Body of pancreas (tissue), 4 donors: ENCODE measurements at regions not wholly inside any gene's neighbourhood (a gene's known extent, or its start where the extent isn't known, plus 50 kb on each side); places are given as distances from the start of the nearest gene placed in this dataset.
"Not testable (repeated sequence)": the region's sequence is repeated elsewhere in the genome, so short reads cannot be mapped to it uniquely, and the experiment has no call there.

ENCODE experiments used
- ATAC-seq: fragments of 150-250 bp; one replicate; pipeline ENCODE4 v1.9.1; 2016
- DNase-seq, 4 donors: peaks; one replicate each; pipeline ENCODE4 v3.0.0-alpha.2; 2019
- H3K27ac ChIP-seq, 4 donors: fragments of 200-600 bp; sonication (generic); 1 replicate in 3 of 4; 2 replicates in 1 of 4; pipeline versions ENCODE4 v1.5.1 to v1.6.1; 2016 to 2019; ENCODE audit warnings: mild to moderate bottlenecking in 1 of 4, mixed read lengths in 1 of 4, moderate library complexity in 1 of 4
- H3K27me3 ChIP-seq, 2 donors: fragments of 200-600 bp; sonication (generic); one replicate each; pipeline ENCODE4 v1.6.0; 2016; ENCODE audit warnings: mild to moderate bottlenecking in 1 of 2
- H3K36me3 ChIP-seq, 2 donors: fragments of 200-600 bp; sonication (generic); replicated peaks in 1 of 2; 2 replicates each; pipeline ENCODE4 v1.5.1; 2016; ENCODE audit warnings: low read depth in 2 of 2; ENCODE audit not compliant: insufficient read depth in 1 of 2
- H3K4me1 ChIP-seq: fragments of 200-600 bp; sonication (generic); one replicate; pipeline ENCODE4 v1.6.0; 2016
- H3K4me3 ChIP-seq, 2 donors: fragments of 200-600 bp; sonication (generic); 1 replicate in 1 of 2; 2 replicates in 1 of 2; pipeline ENCODE4 v1.5.1; 2016 to 2019
- H3K9me3 ChIP-seq, 3 donors: fragments of 200-600 bp; sonication (generic); 1 replicate in 2 of 3; 2 replicates in 1 of 3; pipeline ENCODE4 v1.5.1; 2016
- POLR2A ChIP-seq, 3 donors: fragments of 450-650 bp; IDR thresholded peaks; one replicate each; pipeline ENCODE4 v1.6.1; 2016; ENCODE audit warnings: antibody characterized with exemption in 3 of 3, mild to moderate bottlenecking in 2 of 3
- WGBS, 2 donors: methylation state at CpG; one replicate each; pipeline ENCODE4 v1.1.5; 2017; 5-methylcytosine and 5-hydroxymethylcytosine counted together
- intact Hi-C: fragments of 100-400 bp; cut with DNase I; formaldehyde crosslinking; loops from one replicate; pipeline ENCODE4 v1.15.1; 2023
- TF ChIP-seq, protein P1 (sequence below), 7 experiments: fragments of 450-650 bp in 4 of 7; fragments of 200-600 bp in 3 of 7; sonication (generic) in 3 of 7; IDR thresholded peaks; one replicate each; pipeline ENCODE4 v1.5.1; 2016 to 2019; ENCODE audit warnings: antibody characterized with exemption in 7 of 7

DNA sequence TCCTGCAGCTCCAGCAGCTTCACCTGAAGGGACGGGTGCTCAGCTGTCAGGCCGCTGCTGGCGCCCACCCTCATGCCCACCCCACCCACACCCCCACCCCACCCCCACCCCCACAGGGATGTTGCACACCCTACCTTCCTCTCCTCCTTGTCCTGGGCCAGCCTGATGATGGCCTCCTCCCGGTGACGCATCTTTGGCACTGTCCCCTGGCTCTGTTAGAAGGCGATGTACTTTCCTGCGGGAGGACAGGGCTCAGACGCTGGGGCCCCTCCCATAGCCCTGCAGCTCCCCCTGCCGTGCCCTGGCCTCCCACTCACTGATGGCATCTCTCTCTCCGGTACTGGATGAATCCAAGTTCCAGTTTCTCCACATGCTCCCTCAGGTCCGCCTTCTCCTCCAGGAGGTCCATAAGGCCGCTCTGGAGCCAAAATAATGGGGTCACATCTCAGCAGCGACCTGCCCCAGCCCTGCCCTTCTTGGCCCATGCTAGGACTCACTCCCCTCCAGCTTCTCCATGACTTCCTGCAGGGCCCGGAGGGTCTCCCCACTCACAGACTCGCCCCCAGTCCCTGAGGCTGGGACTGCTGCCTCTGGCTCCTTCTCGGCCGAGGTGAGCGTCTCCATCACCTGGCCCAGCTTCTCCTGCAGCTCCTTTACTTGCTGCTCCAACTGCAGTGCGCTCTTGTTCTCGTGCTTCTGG is 55.2 kb downstream of the GOLGA8B start:
- no CpG with 5 or more reads among the region's 20 CpGs for WGBS, 2 donors
- intact Hi-C loops, H3K4me3 ChIP-seq, H3K27me3 ChIP-seq, H3K36me3 ChIP-seq, DNase-seq, H3K27ac ChIP-seq, H3K9me3 ChIP-seq, ATAC-seq, H3K4me1 ChIP-seq: not testable (repeated sequence)

DNA sequence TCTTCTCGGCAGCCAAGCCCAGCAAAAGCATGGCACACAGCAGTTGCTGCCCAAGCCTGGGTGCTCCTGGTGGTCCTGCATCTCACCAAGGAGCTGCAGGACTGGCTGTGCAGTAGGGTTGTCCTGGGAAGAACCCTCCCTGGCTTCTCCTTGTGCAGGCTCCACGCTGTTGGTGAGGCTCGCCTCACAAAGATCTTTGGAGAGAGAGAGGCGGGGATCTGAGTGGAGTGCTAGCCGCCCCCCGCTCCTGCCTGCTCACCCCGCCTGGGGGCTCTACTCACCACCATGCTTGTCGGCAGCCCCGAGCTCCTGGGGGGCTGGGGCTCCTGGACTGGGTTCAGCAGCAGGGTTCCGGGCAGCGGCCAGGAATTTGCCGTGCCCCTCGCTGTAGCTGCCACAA is 55.8 kb downstream of the GOLGA8B start:
- ATAC-seq, H3K27me3 ChIP-seq, intact Hi-C loops, H3K36me3 ChIP-seq, H3K4me3 ChIP-seq, H3K9me3 ChIP-seq, H3K27ac ChIP-seq, H3K4me1 ChIP-seq, DNase-seq: not testable (repeated sequence)
- no CpG with 5 or more reads among the region's 13 CpGs for WGBS, 2 donors

DNA sequence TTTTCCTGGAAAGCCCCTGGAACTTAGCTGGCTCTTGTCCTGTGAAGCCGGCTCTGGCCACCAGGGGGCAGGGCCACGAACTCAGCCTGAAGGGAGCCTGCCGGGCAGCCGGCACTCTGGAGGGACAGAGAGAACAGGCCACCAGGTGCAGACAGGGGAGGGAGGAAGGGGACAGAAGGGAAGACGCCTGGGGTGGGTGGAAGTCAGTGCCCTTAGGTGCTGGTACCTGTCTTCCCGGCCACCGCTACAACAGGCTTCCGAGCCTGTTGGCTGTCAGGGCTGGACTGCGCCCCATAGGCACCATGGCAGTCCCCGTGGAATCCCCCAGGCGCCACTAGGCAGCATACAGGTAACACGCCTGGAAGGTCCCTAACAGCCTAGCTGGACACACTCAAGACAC is 59.6 kb downstream of the GOLGA8B start:
- intact Hi-C loops, H3K27me3 ChIP-seq, H3K27ac ChIP-seq, H3K4me1 ChIP-seq, H3K36me3 ChIP-seq, DNase-seq, H3K4me3 ChIP-seq, H3K9me3 ChIP-seq: not testable (repeated sequence)
- ATAC-seq, result peak; percentile 59
- TF ChIP-seq, protein P1, sequence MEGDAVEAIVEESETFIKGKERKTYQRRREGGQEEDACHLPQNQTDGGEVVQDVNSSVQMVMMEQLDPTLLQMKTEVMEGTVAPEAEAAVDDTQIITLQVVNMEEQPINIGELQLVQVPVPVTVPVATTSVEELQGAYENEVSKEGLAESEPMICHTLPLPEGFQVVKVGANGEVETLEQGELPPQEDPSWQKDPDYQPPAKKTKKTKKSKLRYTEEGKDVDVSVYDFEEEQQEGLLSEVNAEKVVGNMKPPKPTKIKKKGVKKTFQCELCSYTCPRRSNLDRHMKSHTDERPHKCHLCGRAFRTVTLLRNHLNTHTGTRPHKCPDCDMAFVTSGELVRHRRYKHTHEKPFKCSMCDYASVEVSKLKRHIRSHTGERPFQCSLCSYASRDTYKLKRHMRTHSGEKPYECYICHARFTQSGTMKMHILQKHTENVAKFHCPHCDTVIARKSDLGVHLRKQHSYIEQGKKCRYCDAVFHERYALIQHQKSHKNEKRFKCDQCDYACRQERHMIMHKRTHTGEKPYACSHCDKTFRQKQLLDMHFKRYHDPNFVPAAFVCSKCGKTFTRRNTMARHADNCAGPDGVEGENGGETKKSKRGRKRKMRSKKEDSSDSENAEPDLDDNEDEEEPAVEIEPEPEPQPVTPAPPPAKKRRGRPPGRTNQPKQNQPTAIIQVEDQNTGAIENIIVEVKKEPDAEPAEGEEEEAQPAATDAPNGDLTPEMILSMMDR (IDR thresholded peaks at IDR 0.05), result peak in 3 of 7 experiments; percentile 26 to 37 (median 36)
- WGBS, 2 donors, result 71% methylated on average over 1 of the region's 12 CpGs; no CpG with 5 or more reads in 1 of the 2 donors

DNA sequence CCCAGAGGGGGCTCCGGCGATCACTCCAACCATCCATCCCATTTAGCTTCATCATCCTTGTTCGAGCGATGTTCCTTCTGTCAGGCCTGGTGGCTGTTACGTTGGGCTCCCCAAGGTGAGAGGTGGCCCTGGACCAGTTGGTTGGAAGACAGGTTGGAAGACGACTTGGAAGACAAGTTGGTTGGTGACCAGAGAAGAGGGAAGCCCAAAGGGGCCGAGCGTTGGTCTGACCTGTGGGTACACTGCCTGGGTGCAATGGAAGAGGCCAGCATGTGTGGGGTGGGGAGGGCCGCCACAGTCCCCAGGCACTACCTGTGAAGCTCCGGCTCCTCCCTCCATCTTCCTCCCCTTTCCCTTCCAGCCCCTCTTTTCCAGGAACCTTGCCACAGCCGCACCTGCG is 60.9 kb downstream of the GOLGA8B start:
- DNase-seq, intact Hi-C loops, H3K4me1 ChIP-seq, H3K27me3 ChIP-seq, H3K9me3 ChIP-seq, H3K4me3 ChIP-seq, H3K36me3 ChIP-seq, H3K27ac ChIP-seq, ATAC-seq: not testable (repeated sequence)
- whole genome bisulfite sequencing, 2 donors, result 57 to 65% methylated on average over 4 to 8 of the region's 12 CpGs

DNA sequence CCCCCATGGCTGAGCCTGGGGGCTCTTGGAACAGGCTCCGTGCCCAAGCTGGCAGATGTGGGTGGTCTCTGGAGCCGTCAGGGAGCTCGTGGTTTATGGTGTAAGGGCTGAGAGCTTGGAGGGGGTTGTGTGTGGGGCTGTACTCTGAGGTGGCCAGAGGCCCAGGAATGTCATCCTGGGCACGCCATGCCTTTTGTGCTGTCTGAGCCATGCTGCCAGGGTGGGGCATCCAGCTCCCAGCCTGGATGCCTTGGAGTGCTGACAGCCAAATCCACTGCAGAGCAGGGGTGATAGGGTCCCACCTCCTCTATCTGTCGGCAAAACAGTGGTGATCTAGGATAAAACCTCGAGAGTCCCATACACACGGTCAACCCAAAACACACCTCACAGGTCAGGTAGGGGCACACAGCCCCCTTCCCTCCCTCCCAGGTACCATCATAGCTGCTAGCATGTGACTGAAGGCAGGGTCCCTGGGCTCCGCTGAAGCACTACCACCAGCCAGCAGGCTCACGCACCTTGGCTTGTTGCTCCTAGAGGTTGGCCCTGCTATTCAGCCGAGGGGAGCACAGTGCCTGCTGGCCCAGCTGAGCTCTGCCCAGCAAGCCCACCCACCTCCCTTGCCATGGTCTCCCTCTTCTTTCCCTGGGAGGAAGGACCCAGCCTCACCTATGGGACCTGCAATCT is 61.5 kb downstream of the GOLGA8B start:
- H3K27ac ChIP-seq, H3K9me3 ChIP-seq, ATAC-seq, intact Hi-C loops, H3K4me1 ChIP-seq, H3K4me3 ChIP-seq, H3K36me3 ChIP-seq, DNase-seq, H3K27me3 ChIP-seq: not testable (repeated sequence)
- WGBS, 2 donors, result 54 to 67% methylated on average over 1 to 10 of the region's 10 CpGs

DNA sequence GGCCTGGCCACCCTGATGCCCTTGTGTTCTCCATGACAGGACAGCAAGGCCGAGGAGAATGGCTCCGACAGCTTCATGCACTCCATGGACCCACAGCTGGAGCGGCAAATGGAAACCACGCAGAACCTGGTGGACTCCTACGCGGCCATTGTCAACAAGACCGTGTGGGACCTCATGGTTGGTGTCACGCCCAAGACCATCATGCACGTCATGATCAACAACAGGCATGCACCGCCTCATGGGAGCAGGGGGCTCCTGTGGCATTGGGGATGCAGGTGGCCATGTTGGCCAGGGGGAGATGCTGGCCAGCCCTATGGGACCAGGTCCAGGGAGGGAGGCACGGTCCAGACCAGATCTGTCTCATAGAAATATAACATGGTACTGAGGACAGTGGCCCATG is 62.9 kb downstream of the GOLGA8B start:
- ATAC-seq, result no peak
- H3K27me3 ChIP-seq, result no peaks in the 10 kb centered on the region
- no peak overlapping the region for H3K27ac ChIP-seq
- intact Hi-C loops, result no loop called here
- 77 to 80% methylated on average over 1 to 10 of the region's 11 CpGs for WGBS, 2 donors
- H3K9me3 ChIP-seq, result no peaks in the 10 kb centered on the region
- no peak overlapping the region for H3K4me3 ChIP-seq
- no peaks in the 10 kb centered on the region for H3K36me3 ChIP-seq
- DNase-seq, result no peak
- no peaks in the 10 kb centered on the region for H3K4me1 ChIP-seq
- no peak for TF ChIP-seq POLR2A (IDR thresholded peaks at IDR 0.05)
- TF ChIP-seq, protein P1 (IDR thresholded peaks at IDR 0.05), result no peak

DNA sequence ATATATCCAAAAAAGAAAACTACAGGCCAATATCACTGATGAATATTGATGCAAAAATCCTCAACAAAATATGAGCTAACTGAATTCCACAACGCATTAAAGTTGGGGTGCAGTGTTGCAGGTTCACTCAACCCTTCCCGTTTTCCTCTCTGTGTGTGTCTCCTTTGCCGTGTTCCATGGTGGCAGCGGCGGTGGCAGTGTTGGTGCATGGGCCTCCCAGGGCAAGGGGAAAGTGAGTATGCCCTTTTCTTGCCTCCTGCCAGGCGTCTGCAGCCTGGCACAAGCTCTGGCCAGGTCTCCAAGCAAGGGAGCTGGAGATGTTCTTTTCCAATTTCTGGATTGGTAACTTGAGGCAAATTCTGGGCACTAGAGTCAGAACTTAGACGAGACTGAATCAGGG is 63.4 kb downstream of the GOLGA8B start:
- H3K27me3 ChIP-seq, ATAC-seq, H3K4me1 ChIP-seq, H3K9me3 ChIP-seq, DNase-seq, H3K4me3 ChIP-seq, H3K36me3 ChIP-seq, intact Hi-C loops, H3K27ac ChIP-seq: not testable (repeated sequence)
- whole genome bisulfite sequencing, 2 donors, result 72 to 77% methylated on average over 6 to 7 of the region's 7 CpGs
